Upper lobe of left lung (tissue), 6 donors: ENCODE measurements at regions not wholly inside any gene's neighbourhood (a gene's known extent, or its start where the extent isn't known, plus 50 kb on each side); places are given as distances from the start of the nearest gene placed in this dataset.

ENCODE experiments used
- ATAC-seq, 2 donors: fragments of 200-7000 bp; cut with Tn5 transposase; one replicate each; pipeline ENCODE4 v1.9.1; 2022; ENCODE audit warnings: mild to moderate bottlenecking in 2 of 2, moderate library complexity in 2 of 2; ENCODE audit not compliant: low FRiP score in 2 of 2
- DNase-seq, 2 donors: peaks; one replicate each; pipeline ENCODE4 v3.0.0-alpha.2; 2019 to 2020
- H3K27ac ChIP-seq, 4 donors: fragments of 200-600 bp; sonication (generic); one replicate each; pipeline ENCODE4 v1.5.1; 2016 to 2019
- H3K27me3 ChIP-seq, 4 donors: fragments of 200-600 bp; sonication (generic); one replicate each; pipeline ENCODE4 v1.5.1; 2017 to 2019
- H3K36me3 ChIP-seq, 4 donors: fragments of 200-600 bp; sonication (generic); one replicate each; pipeline ENCODE4 v1.5.1; 2016 to 2019
- H3K4me1 ChIP-seq, 4 donors: fragments of 200-600 bp; sonication (generic); one replicate each; pipeline ENCODE4 v1.5.1; 2018 to 2019
- H3K4me3 ChIP-seq, 4 donors: fragments of 200-600 bp; sonication (generic); one replicate each; pipeline ENCODE4 v1.5.1; 2017 to 2019; ENCODE audit warnings: mild to moderate bottlenecking in 2 of 4, moderate library complexity in 1 of 4
- H3K9me3 ChIP-seq, 4 donors: fragments of 200-600 bp; sonication (generic); one replicate each; pipeline ENCODE4 v1.5.1; 2018 to 2019
- CTCF ChIP-seq, 6 experiments: fragments of 450-650 bp in 4 of 6; fragments of 200-600 bp in 2 of 6; sonication (generic) in 2 of 6; IDR thresholded peaks; one replicate each; pipeline ENCODE4 v1.5.1; 2016 to 2019; ENCODE audit warnings: antibody characterized with exemption in 6 of 6
- EP300 ChIP-seq, 4 donors: sonication (generic); formaldehyde crosslinking; IDR thresholded peaks; one replicate each; pipeline ENCODE4 v1.5.1; 2017; ENCODE audit warnings: antibody characterized with exemption in 4 of 4, control low read depth in 2 of 4
- POLR2A ChIP-seq, 4 donors: fragments of 450-650 bp; IDR thresholded peaks; one replicate each; pipeline ENCODE4 v1.5.1; 2016 to 2017; ENCODE audit warnings: antibody characterized with exemption in 4 of 4, mild to moderate bottlenecking in 2 of 4
- POLR2AphosphoS5 ChIP-seq, 2 donors: sonication (generic); formaldehyde crosslinking; IDR thresholded peaks; one replicate each; pipeline ENCODE4 v1.5.1; 2017; ENCODE audit warnings: antibody characterized with exemption in 2 of 2
- WGBS, 2 donors: methylation state at CpG; one replicate each; pipeline ENCODE4 v1.1.5; 2017 to 2018; 5-methylcytosine and 5-hydroxymethylcytosine counted together
- donor health status: DM: no; HTN: no; CAD: no; lungs with moderate emphysema.
- donor health status: DM: no; HTN: yes; CAD: no; lungs with severe emphysema.

- Histone ChIP-seq H3K27ac (no peak overlapping the region), H3K9me3 (no peaks in the 10 kb centered on the region), H3K27me3 (peaks cover 0 to 31% (median 23%) of the 10 kb centered on the region in 4 donors), H3K36me3 (no peaks in the 10 kb centered on the region), H3K4me3 (no peak overlapping the region), H3K4me1 (peaks cover 10 to 27% (median 14%) of the 10 kb centered on the region in 4 donors)
- no peak for TF ChIP-seq CTCF (IDR thresholded peaks at IDR 0.05)
- ATAC-seq (peak in 1 of 2 donors; percentile 13), DNase-seq (peak in 1 of 2 donors; percentile 83)
- 6 to 11% methylated on average over 20 of the region's 85 CpGs for WGBS, 2 donors
These were observed 103.9 kb upstream of the DIO3 start for GRCh38 chr14:101457301-101457935.

GRCh38 chr14:101457936-101458740 is 103.2 kb upstream of the DIO3 start:
- TF ChIP-seq POLR2A (IDR thresholded peaks at IDR 0.05) (no peak), EP300 (IDR thresholded peaks at IDR 0.05) (no peak), CTCF (IDR thresholded peaks at IDR 0.05) (no peak), POLR2AphosphoS5 (IDR thresholded peaks at IDR 0.05) (no peak)
- no peaks in the 10 kb centered on the region for H3K36me3 ChIP-seq
- ATAC-seq (peak in 1 of 2 donors; percentile 26), DNase-seq (peak in 1 of 2 donors; percentile 78)
- peak overlapping the region in 2 of 4 donors; percentile 14 to 26 for H3K4me3 ChIP-seq
- peaks cover 10 to 27% (median 14%) of the 10 kb centered on the region in 4 donors for H3K4me1 ChIP-seq
- H3K9me3 ChIP-seq, result no peaks in the 10 kb centered on the region
- H3K27me3 ChIP-seq, result peaks cover 0 to 31% (median 23%) of the 10 kb centered on the region in 4 donors
- 10 to 17% methylated on average over 6 to 38 of the region's 68 CpGs for WGBS, 2 donors
- H3K27ac ChIP-seq, result no peak overlapping the region

GRCh38 chr14:101458741-101459550 is 102.3 kb upstream of the DIO3 start:
- TF ChIP-seq EP300 (IDR thresholded peaks at IDR 0.05) (no peak), POLR2A (IDR thresholded peaks at IDR 0.05) (no peak), CTCF (IDR thresholded peaks at IDR 0.05) (no peak), POLR2AphosphoS5 (IDR thresholded peaks at IDR 0.05) (no peak)
- DNase-seq, result peak in 1 of 2 donors; percentile 82
- Histone ChIP-seq H3K36me3 (no peaks in the 10 kb centered on the region), H3K4me3 (peak overlapping the region in 2 of 4 donors; percentile 14 to 26), H3K27ac (no peak overlapping the region), H3K9me3 (no peaks in the 10 kb centered on the region), H3K4me1 (peaks cover 10 to 27% (median 14%) of the 10 kb centered on the region in 4 donors), H3K27me3 (peaks cover 0 to 31% (median 23%) of the 10 kb centered on the region in 4 donors)
- ATAC-seq, result no peak
- 7% methylated on average over 48 of the region's 92 CpGs; no CpG with 5 or more reads in 1 of the 2 donors for WGBS, 2 donors

GRCh38 chr14:101459551-101459900 is 101.8 kb upstream of the DIO3 start:
- DNase-seq, result no peak
- Histone ChIP-seq H3K36me3 (no peaks in the 10 kb centered on the region), H3K4me3 (peak overlapping the region in 1 of 4 donors; percentile 26), H3K4me1 (peaks cover 10 to 27% (median 14%) of the 10 kb centered on the region in 4 donors), H3K9me3 (no peaks in the 10 kb centered on the region), H3K27me3 (peaks cover 0 to 31% (median 23%) of the 10 kb centered on the region in 4 donors), H3K27ac (no peak overlapping the region)
- ATAC-seq, result no peak
- TF ChIP-seq POLR2AphosphoS5 (IDR thresholded peaks at IDR 0.05), result no peak
- TF ChIP-seq CTCF (IDR thresholded peaks at IDR 0.05), result no peak
- TF ChIP-seq POLR2A (IDR thresholded peaks at IDR 0.05), result no peak
- no peak for TF ChIP-seq EP300 (IDR thresholded peaks at IDR 0.05)
- WGBS, 2 donors, result 25 to 29% methylated on average over 8 to 14 of the region's 14 CpGs
